Peyer's patch (tissue), 4 donors: ENCODE measurements at regions not wholly inside any gene's neighbourhood (a gene's known extent, or its start where the extent isn't known, plus 50 kb on each side); places are given as distances from the start of the nearest gene placed in this dataset.

Experiments
- POLR2A ChIP-seq, 2 donors: fragments of 450-650 bp; IDR thresholded peaks; one replicate each; pipeline ENCODE4 v1.5.1; 2017; ENCODE audit warnings: antibody characterized with exemption in 2 of 2, mild to moderate bottlenecking in 2 of 2, moderate library complexity in 2 of 2
- TF ChIP-seq, protein P1 (sequence below), 6 experiments: fragments of 450-650 bp in 4 of 6; fragments of 200-600 bp in 2 of 6; sonication (generic) in 1 of 6; IDR thresholded peaks; one replicate each; pipeline ENCODE4 v1.5.1; 2017 to 2019; ENCODE audit warnings: antibody characterized with exemption in 6 of 6, mild to moderate bottlenecking in 3 of 6, moderate library complexity in 1 of 6

DNA sequence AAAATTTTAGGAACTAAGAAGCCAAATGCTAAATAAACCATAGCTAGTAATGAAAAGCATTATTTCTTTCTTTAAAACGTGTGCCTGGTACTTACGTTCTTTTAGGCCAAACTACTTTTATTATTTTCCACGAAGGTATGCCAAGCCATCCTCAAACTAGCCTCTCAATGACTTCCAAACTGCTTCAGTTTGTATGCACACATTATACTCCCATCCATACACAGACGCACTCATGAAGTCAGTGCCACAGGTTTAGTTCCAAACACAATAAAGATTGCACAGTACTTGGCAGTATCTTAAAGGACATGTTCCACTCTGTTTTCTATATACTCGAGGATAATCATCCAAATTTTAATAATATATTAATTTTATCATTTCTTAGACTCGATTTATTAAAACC lies 609.2 kb upstream of the ZNF385D start:
- TF ChIP-seq, protein P1, sequence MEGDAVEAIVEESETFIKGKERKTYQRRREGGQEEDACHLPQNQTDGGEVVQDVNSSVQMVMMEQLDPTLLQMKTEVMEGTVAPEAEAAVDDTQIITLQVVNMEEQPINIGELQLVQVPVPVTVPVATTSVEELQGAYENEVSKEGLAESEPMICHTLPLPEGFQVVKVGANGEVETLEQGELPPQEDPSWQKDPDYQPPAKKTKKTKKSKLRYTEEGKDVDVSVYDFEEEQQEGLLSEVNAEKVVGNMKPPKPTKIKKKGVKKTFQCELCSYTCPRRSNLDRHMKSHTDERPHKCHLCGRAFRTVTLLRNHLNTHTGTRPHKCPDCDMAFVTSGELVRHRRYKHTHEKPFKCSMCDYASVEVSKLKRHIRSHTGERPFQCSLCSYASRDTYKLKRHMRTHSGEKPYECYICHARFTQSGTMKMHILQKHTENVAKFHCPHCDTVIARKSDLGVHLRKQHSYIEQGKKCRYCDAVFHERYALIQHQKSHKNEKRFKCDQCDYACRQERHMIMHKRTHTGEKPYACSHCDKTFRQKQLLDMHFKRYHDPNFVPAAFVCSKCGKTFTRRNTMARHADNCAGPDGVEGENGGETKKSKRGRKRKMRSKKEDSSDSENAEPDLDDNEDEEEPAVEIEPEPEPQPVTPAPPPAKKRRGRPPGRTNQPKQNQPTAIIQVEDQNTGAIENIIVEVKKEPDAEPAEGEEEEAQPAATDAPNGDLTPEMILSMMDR (IDR thresholded peaks at IDR 0.05), result no peak
- TF ChIP-seq POLR2A (IDR thresholded peaks at IDR 0.05), result no peak
